ENCODE measurements at regions not wholly inside any gene's neighbourhood (a gene's known extent, or its start where the extent isn't known, plus 50 kb on each side); places are given as distances from the start of the nearest gene placed in this dataset.

- no peaks in the 10 kb centered on the region for H3K36me3 ChIP-seq
- no peak for DNase-seq (ENCODE audit: low spot score in 2 of 2)
- H3K9me3 ChIP-seq = no peaks in the 10 kb centered on the region
- intact Hi-C loops (cut with DNase I; ENCODE audit: low total_unique reads) = no loop called here
- no peak overlapping the region for H3K4me3 ChIP-seq
- H3K27me3 ChIP-seq = no peaks in the 10 kb centered on the region
- TF ChIP-seq POLR2AphosphoS5 (IDR thresholded peaks at IDR 0.05) (no peak), CTCF (IDR thresholded peaks at IDR 0.05) (no peak), POLR2A (IDR thresholded peaks at IDR 0.05) (no peak)
- H3K4me1 ChIP-seq = no peaks in the 10 kb centered on the region
- no peak overlapping the region for H3K27ac ChIP-seq
These were observed 77.3 kb upstream of the NEK7 start for GRCh38 chr1:198079432-198079951.

GRCh38 chr1:198082576-198082975 lies 74.2 kb upstream of the NEK7 start:
- H3K4me3 ChIP-seq = no peak overlapping the region
- no peaks in the 10 kb centered on the region for H3K9me3 ChIP-seq
- intact Hi-C loops (cut with DNase I; ENCODE audit: low total_unique reads) = no loop called here
- H3K27ac ChIP-seq = no peak overlapping the region
- no peak for TF ChIP-seq POLR2AphosphoS5 (IDR thresholded peaks at IDR 0.05)
- TF ChIP-seq POLR2A (IDR thresholded peaks at IDR 0.05) = no peak
- TF ChIP-seq CTCF (IDR thresholded peaks at IDR 0.05) = no peak
- no peaks in the 10 kb centered on the region for H3K27me3 ChIP-seq
- H3K36me3 ChIP-seq = no peaks in the 10 kb centered on the region
- DNase-seq (ENCODE audit: low spot score in 2 of 2) = no peak
- no peaks in the 10 kb centered on the region for H3K4me1 ChIP-seq

- Histone ChIP-seq H3K27ac (no peak overlapping the region), H3K27me3 (no peaks in the 10 kb centered on the region), H3K9me3 (no peaks in the 10 kb centered on the region), H3K36me3 (no peaks in the 10 kb centered on the region), H3K4me3 (no peak overlapping the region), H3K4me1 (no peaks in the 10 kb centered on the region)
- intact Hi-C loops (cut with DNase I; ENCODE audit: low total_unique reads) = no loop called here
- TF ChIP-seq POLR2AphosphoS5 (IDR thresholded peaks at IDR 0.05) (no peak), CTCF (IDR thresholded peaks at IDR 0.05) (no peak), POLR2A (IDR thresholded peaks at IDR 0.05) (no peak)
- no peak for DNase-seq (ENCODE audit: low spot score in 2 of 2)
These were observed 73.2 kb upstream of the NEK7 start for GRCh38 chr1:198083549-198083948.

- Histone ChIP-seq H3K27me3 (no peaks in the 10 kb centered on the region), H3K27ac (no peak overlapping the region), H3K4me3 (no peak overlapping the region), H3K36me3 (no peaks in the 10 kb centered on the region), H3K4me1 (no peaks in the 10 kb centered on the region), H3K9me3 (no peaks in the 10 kb centered on the region)
- TF ChIP-seq POLR2AphosphoS5 (IDR thresholded peaks at IDR 0.05) (no peak), POLR2A (IDR thresholded peaks at IDR 0.05) (no peak), CTCF (IDR thresholded peaks at IDR 0.05) (no peak)
- intact Hi-C loops (cut with DNase I; ENCODE audit: low total_unique reads) = no loop called here
- DNase-seq (ENCODE audit: low spot score in 2 of 2) = no peak
These were observed 72.4 kb upstream of the NEK7 start for GRCh38 chr1:198084241-198084908.

GRCh38 chr1:198086051-198086745 lies 70.6 kb upstream of the NEK7 start:
- DNase-seq (ENCODE audit: low spot score in 2 of 2) = no peak
- Histone ChIP-seq H3K27me3 (no peaks in the 10 kb centered on the region), H3K27ac (no peak overlapping the region), H3K4me3 (no peak overlapping the region), H3K4me1 (no peaks in the 10 kb centered on the region), H3K36me3 (no peaks in the 10 kb centered on the region), H3K9me3 (no peaks in the 10 kb centered on the region)
- intact Hi-C loops (cut with DNase I; ENCODE audit: low total_unique reads) = no loop called here
- TF ChIP-seq CTCF (IDR thresholded peaks at IDR 0.05) (no peak), POLR2AphosphoS5 (IDR thresholded peaks at IDR 0.05) (no peak), POLR2A (IDR thresholded peaks at IDR 0.05) (no peak)

All from breast epithelium (tissue), 4 donors.